Naive thymus-derived CD8-positive, alpha-beta T cell (primary cell): ENCODE measurements at regions not wholly inside any gene's neighbourhood (a gene's known extent, or its start where the extent isn't known, plus 50 kb on each side); places are given as distances from the start of the nearest gene placed in this dataset.

Experiments used
- ATAC-seq, 2 donors: fragments of 150-1000 bp; cut with Tn5 transposase in 1 of 2; sonication (Bioruptor Pico), chemical (Tn5 transposase) in 1 of 2; 1 replicate in 1 of 2; 2 replicates in 1 of 2; pipeline ENCODE4 v1.10.0; 2021; ENCODE audit warnings: mild to moderate bottlenecking in 2 of 2, moderate library complexity in 2 of 2
- POLR2A ChIA-PET: fragments of 350-600 bp; sonication (Branson Sonifier 250); formaldehyde crosslinking; loops from one replicate; lab custom pipeline; 2021; ENCODE audit warnings: antibody characterized with exemption; lab: Charles Lee
- DNase-seq, 10 donors: peaks; one replicate each; pipeline versions ENCODE4 v3.0.0 to v3.0.0-alpha.2; 2020 to 2022
- H3K27ac Mint-ChIP-seq, 10 donors: one replicate each; pipeline ENCODE4 v1.8.0; 2020 to 2022; ENCODE audit warnings: mild to moderate bottlenecking in 10 of 10, mixed read lengths in 10 of 10, moderate library complexity in 4 of 10, inconsistent platforms in 1 of 10
- H3K27me3 Mint-ChIP-seq, 5 donors: one replicate each; pipeline ENCODE4 v1.8.0; 2021 to 2022; ENCODE audit warnings: mixed read lengths in 5 of 5
- H3K36me3 Mint-ChIP-seq, 3 donors: one replicate each; pipeline ENCODE4 v1.8.0; 2020 to 2022; ENCODE audit warnings: mixed read lengths in 3 of 3, mild to moderate bottlenecking in 2 of 3, inconsistent platforms in 1 of 3
- H3K4me1 Mint-ChIP-seq, 4 donors: one replicate each; pipeline ENCODE4 v1.8.0; 2021 to 2022; ENCODE audit warnings: mixed read lengths in 4 of 4
- H3K4me3 Mint-ChIP-seq, 10 donors: one replicate each; pipeline ENCODE4 v1.8.0; 2020 to 2022; ENCODE audit warnings: mild to moderate bottlenecking in 10 of 10, mixed read lengths in 10 of 10, moderate library complexity in 6 of 10, inconsistent platforms in 1 of 10
- H3K9me3 Mint-ChIP-seq, 9 donors: one replicate each; pipeline ENCODE4 v1.8.0; 2020 to 2022; ENCODE audit warnings: mixed read lengths in 9 of 9, mild to moderate bottlenecking in 3 of 9, inconsistent platforms in 1 of 9, moderate library complexity in 1 of 9

DNA sequence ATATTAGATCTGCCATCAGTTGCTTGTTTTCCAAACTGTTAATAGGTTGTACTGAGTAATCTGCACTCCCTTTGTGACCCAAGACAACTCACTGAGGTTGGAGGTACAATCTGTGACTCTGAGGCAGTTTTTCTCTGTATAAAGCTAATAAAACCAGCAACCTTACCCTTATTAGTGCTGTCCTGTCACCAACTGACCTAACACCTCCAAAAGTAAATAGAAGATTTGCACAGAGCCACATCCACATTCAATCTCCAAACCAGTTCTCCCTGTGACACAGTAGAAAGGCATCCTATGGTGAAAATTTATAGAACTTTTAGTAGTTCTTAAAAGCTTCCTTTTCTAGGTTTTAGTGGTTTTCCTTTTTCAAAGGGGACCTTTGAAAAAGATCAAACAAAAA lies 140.4 kb upstream of the ADGRL2 start:
- no peak for ATAC-seq
- no peak overlapping the region for H3K4me3 Mint-ChIP-seq
- POLR2A ChIA-PET, result no interaction called here
- H3K36me3 Mint-ChIP-seq, result peaks cover 0 to 4% (median 0%) of the 10 kb centered on the region in 3 donors
- H3K27ac Mint-ChIP-seq, result no peak overlapping the region
- DNase-seq, result no peak
- H3K9me3 Mint-ChIP-seq, result peaks cover 0 to 12% (median 4%) of the 10 kb centered on the region in 9 donors
- peaks cover 0 to 8% (median 0%) of the 10 kb centered on the region in 5 donors for H3K27me3 Mint-ChIP-seq
- no peaks in the 10 kb centered on the region for H3K4me1 Mint-ChIP-seq

DNA sequence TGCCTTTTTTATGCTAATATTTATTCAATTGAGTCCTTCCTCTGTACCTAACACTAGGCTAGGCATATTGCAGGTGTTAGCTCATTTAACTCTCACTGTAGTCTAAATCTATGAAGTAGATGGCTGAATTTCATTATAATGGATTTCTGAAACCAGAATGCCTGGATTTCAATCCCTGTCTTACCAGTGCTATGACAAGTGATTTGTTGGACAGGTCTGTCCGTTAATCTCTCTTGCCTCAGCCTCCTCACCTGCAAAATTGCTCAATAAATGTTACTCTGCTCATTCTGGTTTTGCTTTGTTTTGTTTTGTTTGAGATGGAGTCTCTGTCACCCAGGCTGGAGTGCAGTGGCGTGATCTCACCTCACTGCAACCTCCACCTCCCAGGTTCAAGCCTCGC lies 146.1 kb upstream of the ADGRL2 start:
- peaks cover 0 to 4% (median 0%) of the 10 kb centered on the region in 3 donors for H3K36me3 Mint-ChIP-seq
- H3K27ac Mint-ChIP-seq, result no peak overlapping the region
- ATAC-seq (no peak), DNase-seq (no peak)
- H3K27me3 Mint-ChIP-seq, result peaks cover 0 to 8% (median 0%) of the 10 kb centered on the region in 5 donors
- H3K4me1 Mint-ChIP-seq, result no peaks in the 10 kb centered on the region
- POLR2A ChIA-PET, result no interaction called here
- H3K9me3 Mint-ChIP-seq, result peaks cover 0 to 28% (median 6%) of the 10 kb centered on the region in 9 donors
- H3K4me3 Mint-ChIP-seq, result no peak overlapping the region

DNA sequence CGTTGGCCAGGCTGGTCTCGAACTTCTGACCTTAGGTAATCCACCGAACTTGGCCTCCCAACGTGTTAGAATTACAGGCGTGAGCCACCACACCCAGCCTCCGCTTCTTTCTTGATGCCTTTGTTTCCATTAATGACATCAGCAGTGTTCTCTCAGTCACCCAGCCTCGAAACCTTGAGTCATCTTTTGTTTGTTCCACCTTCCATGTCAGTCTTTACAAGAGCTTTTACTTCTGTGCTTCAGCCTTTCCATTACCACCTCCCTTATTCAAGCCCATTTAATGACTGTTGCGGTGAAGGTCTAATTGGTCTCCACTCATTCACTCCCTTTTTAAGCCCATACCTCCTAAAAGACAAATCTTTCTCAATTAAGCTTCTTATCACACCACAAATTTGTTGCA lies 146.6 kb upstream of the ADGRL2 start:
- POLR2A ChIA-PET, result no interaction called here
- Mint-ChIP-seq H3K9me3 (peaks cover 0 to 28% (median 6%) of the 10 kb centered on the region in 9 donors), H3K27ac (no peak overlapping the region), H3K4me3 (no peak overlapping the region), H3K36me3 (peaks cover 0 to 4% (median 0%) of the 10 kb centered on the region in 3 donors), H3K27me3 (peaks cover 0 to 8% (median 0%) of the 10 kb centered on the region in 5 donors), H3K4me1 (no peaks in the 10 kb centered on the region)
- no peak for ATAC-seq
- DNase-seq, result no peak

DNA sequence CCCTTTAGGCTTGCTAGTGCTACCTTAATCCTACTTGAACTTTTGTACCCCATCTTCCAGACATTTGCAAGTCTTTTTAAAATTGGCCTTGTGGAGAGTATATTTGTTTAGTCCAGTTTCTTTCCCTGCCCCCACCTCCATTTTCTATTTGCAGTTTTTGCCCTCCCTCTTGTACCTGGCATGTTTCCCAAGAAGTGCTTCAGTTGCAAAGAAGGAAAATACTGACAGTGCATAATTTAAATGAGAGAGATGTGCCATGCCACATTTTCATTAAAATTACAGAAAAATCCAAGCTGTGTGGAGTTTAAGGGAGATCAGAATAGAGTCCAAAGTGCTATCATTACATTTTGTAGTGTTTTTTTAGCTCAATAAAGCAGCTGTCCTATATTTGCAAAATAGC lies 150.0 kb upstream of the ADGRL2 start:
- ATAC-seq (no peak), DNase-seq (no peak)
- Mint-ChIP-seq H3K27ac (no peak overlapping the region), H3K4me3 (no peak overlapping the region), H3K4me1 (no peaks in the 10 kb centered on the region), H3K9me3 (peaks cover 0 to 21% (median 5%) of the 10 kb centered on the region in 9 donors), H3K36me3 (peaks cover 0 to 4% (median 0%) of the 10 kb centered on the region in 3 donors), H3K27me3 (peaks cover 0 to 6% (median 0%) of the 10 kb centered on the region in 5 donors)
- POLR2A ChIA-PET, result no interaction called here

DNA sequence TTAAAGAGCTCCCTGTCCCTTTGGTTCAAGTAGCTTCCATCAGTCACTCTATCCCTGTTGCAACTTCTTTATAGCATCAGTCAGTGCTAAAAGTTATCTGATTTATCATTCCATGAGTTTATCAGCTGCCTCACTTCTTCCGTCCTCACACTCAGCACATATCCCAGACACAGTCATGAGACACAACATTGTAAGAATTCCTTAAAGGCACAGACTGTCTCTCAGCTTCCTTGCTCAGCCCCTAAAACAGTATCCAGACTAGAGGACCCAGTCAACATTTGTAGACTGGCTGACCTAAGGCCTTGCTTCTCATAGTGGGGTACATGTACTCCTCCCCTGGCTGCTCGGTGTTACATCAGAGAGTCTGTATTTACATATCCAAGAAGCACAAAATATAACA lies 164.9 kb upstream of the ADGRL2 start:
- peaks cover 0 to 2% (median 0%) of the 10 kb centered on the region in 5 donors for H3K27me3 Mint-ChIP-seq
- no peaks in the 10 kb centered on the region for H3K4me1 Mint-ChIP-seq
- H3K4me3 Mint-ChIP-seq, result no peak overlapping the region
- DNase-seq (no peak), ATAC-seq (no peak)
- no peak overlapping the region for H3K27ac Mint-ChIP-seq
- peaks cover 0 to 31% (median 8%) of the 10 kb centered on the region in 9 donors for H3K9me3 Mint-ChIP-seq
- H3K36me3 Mint-ChIP-seq, result no peaks in the 10 kb centered on the region
- POLR2A ChIA-PET, result no interaction called here

DNA sequence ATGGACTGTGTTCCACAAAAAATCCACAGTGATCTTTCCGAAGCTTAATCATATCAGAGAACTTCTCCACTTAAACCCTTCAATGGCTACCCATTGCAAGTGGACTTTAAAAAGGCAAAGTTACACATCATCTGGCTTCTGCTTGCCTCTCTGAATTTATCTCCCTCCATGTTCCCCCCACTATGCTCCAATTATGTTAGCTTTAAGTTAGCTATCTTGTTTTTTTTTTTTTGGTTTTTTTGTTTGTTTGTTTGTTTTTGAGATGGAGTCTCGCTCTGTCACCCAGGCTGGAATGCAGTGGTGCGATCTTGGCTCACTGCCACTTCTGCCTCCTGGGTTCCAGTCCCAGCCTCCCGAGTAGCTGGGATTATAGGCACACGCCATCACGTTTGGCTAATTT lies 166.4 kb upstream of the ADGRL2 start:
- ATAC-seq (no peak), DNase-seq (no peak)
- no peaks in the 10 kb centered on the region for H3K36me3 Mint-ChIP-seq
- no peaks in the 10 kb centered on the region for H3K4me1 Mint-ChIP-seq
- POLR2A ChIA-PET, result no interaction called here
- peaks cover 0 to 30% (median 7%) of the 10 kb centered on the region in 9 donors for H3K9me3 Mint-ChIP-seq
- peaks cover 0 to 2% (median 0%) of the 10 kb centered on the region in 5 donors for H3K27me3 Mint-ChIP-seq
- H3K27ac Mint-ChIP-seq, result no peak overlapping the region
- H3K4me3 Mint-ChIP-seq, result no peak overlapping the region

DNA sequence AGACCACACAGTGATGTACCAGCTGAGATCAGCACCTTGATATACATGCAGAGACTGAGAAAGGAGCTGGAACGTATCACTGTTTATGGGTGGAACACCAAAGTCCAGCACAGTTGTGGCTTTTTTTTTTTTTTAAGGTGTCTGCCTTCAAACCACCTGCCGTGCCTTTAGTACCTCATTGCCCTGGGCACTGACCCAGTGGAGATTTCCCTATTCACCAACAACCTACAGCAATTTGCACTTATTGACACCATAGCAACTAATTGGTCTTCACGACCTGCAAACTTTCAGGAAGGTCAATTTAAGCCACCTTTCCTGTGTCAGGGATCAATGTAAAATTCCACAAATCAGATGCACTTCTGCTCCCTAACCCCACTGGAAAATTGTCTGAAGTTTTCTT lies 181.6 kb upstream of the ADGRL2 start:
- POLR2A ChIA-PET, result no interaction called here

GRCh38 chr1:81618376-81618775 lies 182.4 kb upstream of the ADGRL2 start:
- Mint-ChIP-seq H3K36me3 (peaks cover 0 to 5% (median 0%) of the 10 kb centered on the region in 3 donors), H3K9me3 (peaks cover 0 to 11% (median 2%) of the 10 kb centered on the region in 9 donors), H3K27me3 (peaks cover 0 to 9% (median 0%) of the 10 kb centered on the region in 5 donors), H3K27ac (no peak overlapping the region), H3K4me1 (no peaks in the 10 kb centered on the region), H3K4me3 (no peak overlapping the region)
- DNase-seq, result no peak
- POLR2A ChIA-PET, result no interaction called here
- ATAC-seq, result no peak

More for the DNA sequence above, 181.6 kb upstream of the ADGRL2 start:
- H3K9me3 Mint-ChIP-seq, result peaks cover 0 to 10% (median 2%) of the 10 kb centered on the region in 9 donors
- H3K27me3 Mint-ChIP-seq, result peaks cover 0 to 6% (median 0%) of the 10 kb centered on the region in 5 donors
- H3K27ac Mint-ChIP-seq, result no peak overlapping the region
- no peak overlapping the region for H3K4me3 Mint-ChIP-seq
- no peak for DNase-seq
- ATAC-seq, result no peak
- H3K4me1 Mint-ChIP-seq, result no peaks in the 10 kb centered on the region
- H3K36me3 Mint-ChIP-seq, result peaks cover 0 to 7% (median 0%) of the 10 kb centered on the region in 3 donors

DNA sequence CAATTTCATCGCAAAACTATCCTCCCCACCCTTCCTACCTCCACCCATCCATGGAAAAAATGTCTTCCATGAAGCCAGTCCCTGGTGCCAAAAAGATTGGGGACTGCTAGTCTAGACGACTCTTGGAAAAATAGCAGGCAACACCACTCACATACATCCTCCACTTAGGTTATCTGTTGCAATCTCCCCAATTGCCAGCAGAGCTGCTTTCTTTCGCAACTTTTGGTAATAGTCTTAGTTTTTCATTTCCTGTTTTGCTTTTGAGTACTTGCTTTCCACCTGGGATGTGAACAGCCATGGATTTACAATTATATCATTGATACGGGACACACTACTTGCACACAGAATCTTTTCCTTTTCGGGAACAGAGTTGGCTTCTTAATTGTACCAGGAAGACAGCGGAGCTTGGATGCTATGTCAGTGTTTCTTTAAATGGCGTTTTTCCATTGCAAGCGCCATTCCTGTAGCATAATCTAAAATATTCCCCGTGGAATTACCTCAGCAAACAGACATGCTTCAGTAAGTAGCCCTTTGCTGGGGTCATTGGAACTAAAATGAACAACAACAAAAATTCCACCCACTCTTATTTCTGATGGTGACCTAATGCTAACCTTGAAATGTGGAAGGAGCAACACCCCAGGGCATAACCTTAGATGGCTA lies 183.3 kb upstream of the ADGRL2 start:
- no peak overlapping the region for H3K27ac Mint-ChIP-seq
- peaks cover 0 to 9% (median 0%) of the 10 kb centered on the region in 5 donors for H3K27me3 Mint-ChIP-seq
- H3K9me3 Mint-ChIP-seq, result peaks cover 0 to 15% (median 0%) of the 10 kb centered on the region in 9 donors
- H3K4me1 Mint-ChIP-seq, result no peaks in the 10 kb centered on the region
- no peak for DNase-seq
- H3K4me3 Mint-ChIP-seq, result no peak overlapping the region
- no peak for ATAC-seq
- POLR2A ChIA-PET, result no interaction called here
- H3K36me3 Mint-ChIP-seq, result no peaks in the 10 kb centered on the region

- Mint-ChIP-seq H3K4me3 (no peak overlapping the region), H3K9me3 (peaks cover 0 to 22% (median 0%) of the 10 kb centered on the region in 9 donors), H3K36me3 (no peaks in the 10 kb centered on the region), H3K27me3 (peaks cover 0 to 3% (median 0%) of the 10 kb centered on the region in 5 donors), H3K4me1 (no peaks in the 10 kb centered on the region), H3K27ac (no peak overlapping the region)
- DNase-seq, result no peak
- ATAC-seq, result no peak
- POLR2A ChIA-PET, result no interaction called here
These were observed 186.9 kb upstream of the ADGRL2 start for GRCh38 chr1:81613803-81614202.

- ATAC-seq, result no peak
- DNase-seq, result no peak
- POLR2A ChIA-PET, result no interaction called here
- Mint-ChIP-seq H3K4me1 (no peaks in the 10 kb centered on the region), H3K4me3 (no peak overlapping the region), H3K36me3 (no peaks in the 10 kb centered on the region), H3K27me3 (no peaks in the 10 kb centered on the region), H3K27ac (no peak overlapping the region), H3K9me3 (peaks cover 0 to 14% (median 2%) of the 10 kb centered on the region in 9 donors)
These were observed 192.8 kb upstream of the ADGRL2 start for GRCh38 chr1:81607924-81608323.

GRCh38 chr1:81607086-81607485 lies 193.6 kb upstream of the ADGRL2 start:
- Mint-ChIP-seq H3K4me1 (no peaks in the 10 kb centered on the region), H3K27ac (no peak overlapping the region), H3K9me3 (peaks cover 0 to 14% (median 2%) of the 10 kb centered on the region in 9 donors), H3K27me3 (no peaks in the 10 kb centered on the region), H3K36me3 (no peaks in the 10 kb centered on the region), H3K4me3 (no peak overlapping the region)
- no peak for ATAC-seq
- POLR2A ChIA-PET, result no interaction called here
- no peak for DNase-seq

DNA sequence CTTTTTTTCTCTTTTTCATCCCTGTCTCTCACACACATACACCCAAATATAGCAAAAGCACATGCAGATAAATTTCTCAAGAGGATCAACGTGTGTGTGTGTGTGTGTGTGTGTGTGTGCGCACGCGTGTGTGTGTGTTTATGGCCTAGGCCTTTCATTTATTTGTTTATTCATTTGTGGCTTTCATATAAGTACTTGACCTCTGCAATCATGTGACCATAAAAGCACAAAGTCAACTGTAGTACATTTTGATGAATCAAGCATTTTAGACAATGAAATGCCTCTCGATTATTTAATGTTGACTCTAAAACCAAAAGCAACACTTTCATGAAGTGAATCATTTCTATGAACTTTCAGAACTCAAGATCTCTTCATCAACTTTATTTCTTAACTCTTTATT lies 194.1 kb upstream of the ADGRL2 start:
- Mint-ChIP-seq H3K4me1 (no peaks in the 10 kb centered on the region), H3K27ac (no peak overlapping the region), H3K36me3 (no peaks in the 10 kb centered on the region), H3K9me3 (peaks cover 0 to 14% (median 2%) of the 10 kb centered on the region in 9 donors), H3K27me3 (no peaks in the 10 kb centered on the region), H3K4me3 (no peak overlapping the region)
- POLR2A ChIA-PET, result no interaction called here
- ATAC-seq (no peak), DNase-seq (no peak)

DNA sequence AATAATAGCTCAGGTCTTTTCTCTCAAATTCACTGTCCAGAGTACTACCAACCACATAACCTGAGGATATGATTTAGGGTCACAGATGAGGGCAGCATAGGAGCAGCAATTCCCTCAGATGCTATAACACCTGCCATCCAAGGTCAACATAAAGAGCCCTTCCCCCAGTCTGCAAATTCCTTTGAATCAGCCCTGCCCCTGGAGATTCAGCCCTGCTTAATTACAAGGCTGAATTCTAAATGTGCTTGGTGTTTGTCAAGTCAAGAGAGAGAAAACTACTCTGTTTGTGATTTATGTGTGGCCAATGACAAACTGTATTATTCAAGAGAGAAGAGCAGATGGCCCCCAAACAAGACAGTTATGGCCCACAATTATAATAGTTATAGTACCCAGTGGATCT lies 195.7 kb upstream of the ADGRL2 start:
- Mint-ChIP-seq H3K27me3 (no peaks in the 10 kb centered on the region), H3K36me3 (no peaks in the 10 kb centered on the region), H3K9me3 (peaks cover 0 to 14% (median 0%) of the 10 kb centered on the region in 9 donors), H3K4me3 (no peak overlapping the region), H3K4me1 (no peaks in the 10 kb centered on the region), H3K27ac (peak overlapping the region in 1 of 10 donors; percentile 73)
- no peak for ATAC-seq
- DNase-seq, result no peak
- POLR2A ChIA-PET, result no interaction called here
